ENCODE measurements at regions not wholly inside any gene's neighbourhood (a gene's known extent, or its start where the extent isn't known, plus 50 kb on each side); places are given as distances from the start of the nearest gene placed in this dataset.

GRCh38 chr20:24875078-24875477 lies 74.0 kb upstream of the CST7 start:
- no peak for DNase-seq

- DNase-seq = no peak
Observed at GRCh38 chr20:24877652-24878051, 71.4 kb upstream of the CST7 start.

- no peak for DNase-seq
Observed at GRCh38 chr20:24878657-24879056, 70.4 kb upstream of the CST7 start.

GRCh38 chr20:24879875-24880274 lies 69.2 kb upstream of the CST7 start:
- no peak for DNase-seq

- no peak for DNase-seq
Observed at GRCh38 chr20:24880356-24880755, 68.7 kb upstream of the CST7 start.

GRCh38 chr20:24890286-24890685 lies 58.8 kb upstream of the CST7 start:
- DNase-seq = no peak

GRCh38 chr20:24891546-24892393 lies 57.3 kb upstream of the CST7 start:
- no peak for DNase-seq

GRCh38 chr20:24892522-24892921 lies 56.5 kb upstream of the CST7 start:
- DNase-seq = no peak

GRCh38 chr20:24892931-24893330 lies 56.1 kb upstream of the CST7 start:
- no peak for DNase-seq

- DNase-seq = no peak
Observed at GRCh38 chr20:24894488-24894887, 54.6 kb upstream of the CST7 start.

GRCh38 chr20:24894967-24895366 lies 54.1 kb upstream of the CST7 start:
- DNase-seq = no peak

- no peak for DNase-seq
Observed at GRCh38 chr20:24895431-24895830, 53.6 kb upstream of the CST7 start.

GRCh38 chr20:24895898-24896658 lies 53.0 kb upstream of the CST7 start:
- no peak for DNase-seq

- no peak for DNase-seq
Observed at GRCh38 chr20:24896984-24897383, 52.1 kb upstream of the CST7 start.

GRCh38 chr20:24897974-24898373 lies 51.1 kb upstream of the CST7 start:
- DNase-seq = no peak

GRCh38 chr20:24899153-24899552 lies 49.9 kb upstream of the CST7 start:
- no peak for DNase-seq

All from activated CD4-positive, alpha-beta T cell treated with anti-CD3 and anti-CD28 coated beads, Interleukin-2, amount 50 U/mL, for 48 hours (primary cell).